ENCODE measurements at regions not wholly inside any gene's neighbourhood (a gene's known extent, or its start where the extent isn't known, plus 50 kb on each side); places are given as distances from the start of the nearest gene placed in this dataset.
A peak's percentile ranks its signal among the peaks of the same experiment; 100 is the strongest.

- H3K4me3 ChIP-seq, result no peak overlapping the region
- no peak for TF ChIP-seq CTCF (IDR thresholded peaks at IDR 0.05)
- no peaks in the 10 kb centered on the region for H3K27me3 ChIP-seq
- DNase-seq (ENCODE audit: low spot score), result no peak
- H3K36me3 ChIP-seq, result no peaks in the 10 kb centered on the region
- H3K27ac ChIP-seq, result no peak overlapping the region
- no peaks in the 10 kb centered on the region for H3K9me3 ChIP-seq
- no peaks in the 10 kb centered on the region for H3K4me1 ChIP-seq
Measured at GRCh38 chr3:21830541-21830940, 79.5 kb upstream of the ZNF385D start.

DNA sequence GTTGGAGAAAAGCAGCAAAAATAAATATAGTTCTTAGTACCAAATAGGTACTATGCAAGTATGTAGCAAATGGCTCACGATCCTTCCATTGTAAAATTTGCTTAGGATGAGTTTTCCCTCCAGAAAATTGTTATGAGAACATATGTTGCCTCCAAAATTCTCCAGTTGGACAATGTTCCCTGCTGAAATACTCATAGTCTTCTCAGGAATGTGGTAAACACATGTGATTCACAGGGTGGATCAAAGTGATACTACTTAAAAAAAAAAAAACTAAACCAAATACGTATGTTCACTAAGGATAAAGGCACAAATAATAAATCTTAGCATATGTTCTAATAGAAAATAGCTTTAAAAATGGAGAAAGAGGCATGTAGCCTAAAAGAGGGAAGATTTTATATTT is 84.3 kb upstream of the ZNF385D start:
- Histone ChIP-seq H3K27ac (no peak overlapping the region), H3K36me3 (no peaks in the 10 kb centered on the region), H3K4me3 (no peak overlapping the region), H3K9me3 (no peaks in the 10 kb centered on the region), H3K27me3 (no peaks in the 10 kb centered on the region), H3K4me1 (peaks cover 0 to 6% of the 10 kb centered on the region in 2 donors)
- no peak for TF ChIP-seq CTCF (IDR thresholded peaks at IDR 0.05)
- no peak for DNase-seq (ENCODE audit: low spot score)

DNA sequence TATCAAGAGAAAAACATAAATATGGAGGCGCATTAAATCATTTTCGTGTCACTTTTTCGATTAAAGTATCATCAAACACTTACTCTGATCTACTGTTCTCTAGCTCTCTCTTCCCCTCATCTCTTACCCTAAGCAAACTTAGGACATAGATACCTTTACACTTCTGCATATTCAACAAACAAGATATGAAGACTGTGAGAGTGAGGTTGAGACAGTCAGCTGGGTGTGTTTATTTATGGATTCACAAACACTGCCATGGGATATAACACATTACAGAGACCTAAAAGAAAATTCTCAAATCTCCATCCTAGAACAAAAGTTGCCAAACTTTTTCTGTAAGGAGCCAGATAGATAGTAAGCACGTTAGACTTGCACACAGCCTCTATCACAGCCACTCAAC is 85.2 kb upstream of the ZNF385D start:
- Histone ChIP-seq H3K36me3 (no peaks in the 10 kb centered on the region), H3K27me3 (no peaks in the 10 kb centered on the region), H3K9me3 (no peaks in the 10 kb centered on the region), H3K4me1 (peaks cover 0 to 6% of the 10 kb centered on the region in 2 donors), H3K27ac (no peak overlapping the region), H3K4me3 (no peak overlapping the region)
- no peak for DNase-seq (ENCODE audit: low spot score)
- TF ChIP-seq CTCF (IDR thresholded peaks at IDR 0.05), result no peak

DNA sequence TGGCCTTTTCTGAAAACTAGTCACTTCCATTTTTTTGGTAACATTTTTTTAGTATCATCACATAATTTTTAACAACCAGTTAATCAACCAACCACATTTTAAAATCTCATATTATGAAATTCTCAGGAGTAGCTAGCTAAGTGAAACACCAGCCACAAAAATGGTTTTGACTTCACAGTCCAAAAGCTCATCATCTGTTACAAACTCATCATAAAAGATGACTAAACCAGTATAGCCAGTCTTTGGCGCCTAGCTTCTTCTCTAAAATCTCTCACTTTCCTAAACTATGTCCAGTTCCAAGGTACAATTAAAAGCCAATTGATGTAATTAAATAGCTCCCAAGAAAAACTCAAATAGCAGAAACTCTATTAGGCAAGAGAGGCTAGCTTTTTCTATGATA is 88.2 kb upstream of the ZNF385D start:
- Histone ChIP-seq H3K9me3 (no peaks in the 10 kb centered on the region), H3K27ac (no peak overlapping the region), H3K4me3 (no peak overlapping the region), H3K27me3 (no peaks in the 10 kb centered on the region), H3K4me1 (peaks cover 0 to 6% of the 10 kb centered on the region in 2 donors), H3K36me3 (no peaks in the 10 kb centered on the region)
- TF ChIP-seq CTCF (IDR thresholded peaks at IDR 0.05), result no peak
- no peak for DNase-seq (ENCODE audit: low spot score)

- Histone ChIP-seq H3K36me3 (no peaks in the 10 kb centered on the region), H3K27me3 (no peaks in the 10 kb centered on the region), H3K4me3 (no peak overlapping the region), H3K27ac (no peak overlapping the region), H3K9me3 (no peaks in the 10 kb centered on the region), H3K4me1 (peaks cover 0 to 6% of the 10 kb centered on the region in 2 donors)
- peak in 1 of 2 donors; percentile 66 for TF ChIP-seq CTCF (IDR thresholded peaks at IDR 0.05)
- DNase-seq (ENCODE audit: low spot score), result no peak
Measured at GRCh38 chr3:21839592-21839991, 88.6 kb upstream of the ZNF385D start.

GRCh38 chr3:21847005-21847404 is 96.0 kb upstream of the ZNF385D start:
- Histone ChIP-seq H3K4me3 (no peak overlapping the region), H3K27me3 (no peaks in the 10 kb centered on the region), H3K4me1 (no peaks in the 10 kb centered on the region), H3K27ac (no peak overlapping the region), H3K9me3 (no peaks in the 10 kb centered on the region), H3K36me3 (no peaks in the 10 kb centered on the region)
- no peak for TF ChIP-seq CTCF (IDR thresholded peaks at IDR 0.05)
- no peak for DNase-seq (ENCODE audit: low spot score)
